H1 (cell line): ENCODE measurements at regions not wholly inside any gene's neighbourhood (a gene's known extent, or its start where the extent isn't known, plus 50 kb on each side); places are given as distances from the start of the nearest gene placed in this dataset.

ENCODE experiments used
- CTCF ChIA-PET: fragments of 300-600 bp; sonication (Branson Sonifier 250); formaldehyde crosslinking; loops from one replicate; lab custom pipeline; 2021; ENCODE audit not compliant: partially characterized antibody; lab: Charles Lee
- POLR2A ChIA-PET: fragments of 300-600 bp; sonication (Branson Sonifier 250); formaldehyde crosslinking; loops from one replicate; lab custom pipeline; 2021; ENCODE audit warnings: inconsistent platforms; ENCODE audit not compliant: partially characterized antibody; lab: Charles Lee
- DNase-seq, 2 experiments: peaks; one replicate each; pipeline versions ENCODE4 v3.0.0 to v3.0.0-alpha.2; 2010 to 2022; ENCODE audit warnings: low spot score in 2 of 2, low read depth in 1 of 2, mixed read lengths in 1 of 2
- FAIRE-seq: peaks from 2 replicates; lab custom pipeline; 2011; peaks lifted over from hg19 to GRCh38; lab: Jason Lieb, UNC
- H2AFZ ChIP-seq: 2 replicates; pipeline ENCODE4 v1.8.1; 2012; ENCODE audit warnings: low read length, inconsistent platforms
- H2AK5ac ChIP-seq: 2 replicates; pipeline ENCODE4 v1.6.1; 2013; ENCODE audit warnings: low read depth, low read length
- H2BK120ac ChIP-seq: replicated peaks from 2 replicates; pipeline ENCODE3; 2013; ENCODE audit warnings: low read depth, low read length, inconsistent platforms
- H2BK12ac ChIP-seq: 2 replicates; pipeline ENCODE4 v1.6.1; 2013; ENCODE audit warnings: low read depth, low read length
- H2BK15ac ChIP-seq: 2 replicates; pipeline ENCODE4 v1.6.1; 2013; ENCODE audit warnings: low read length
- H2BK20ac ChIP-seq: 2 replicates; pipeline ENCODE4 v1.6.1; 2013; ENCODE audit warnings: low read length
- H2BK5ac ChIP-seq: 2 replicates; pipeline ENCODE4 v1.6.1; 2013; ENCODE audit warnings: low read depth, low read length
- H3K14ac ChIP-seq: 2 replicates; pipeline ENCODE4 v1.6.1; 2013; ENCODE audit warnings: inconsistent platforms; ENCODE audit not compliant: insufficient read length
- H3K18ac ChIP-seq: 2 replicates; pipeline ENCODE4 v1.6.1; 2013; ENCODE audit warnings: low read length; ENCODE audit errors: extremely low read depth
- H3K23ac ChIP-seq: 2 replicates; pipeline ENCODE4 v1.6.1; 2013; ENCODE audit warnings: inconsistent platforms; ENCODE audit not compliant: insufficient read length
- H3K23me2 ChIP-seq: 2 replicates; pipeline ENCODE4 v1.6.1; 2013; ENCODE audit warnings: low read depth, low read length
- H3K27ac ChIP-seq: 2 replicates; pipeline ENCODE4 v1.6.1; 2011; ENCODE audit warnings: low read depth, low read length, inconsistent platforms
- H3K27me3 ChIP-seq, 4 experiments: replicated peaks in 1 of 4; 1 replicate in 1 of 4; 2 replicates in 3 of 4; pipeline versions ENCODE4 v1.6.1 to v1.8.1; 2011 to 2013; ENCODE audit warnings: low read length in 3 of 4, mild to moderate bottlenecking in 3 of 4, inconsistent platforms in 2 of 4, mixed read lengths in 2 of 4, moderate library complexity in 1 of 4; ENCODE audit not compliant: control insufficient read depth in 3 of 4, insufficient read depth in 3 of 4; ENCODE audit errors: extremely low read depth in 1 of 4
- H3K36me3 ChIP-seq, 4 experiments: 2 replicates each; pipeline versions ENCODE4 v1.6.1 to v1.8.1; 2011 to 2013; ENCODE audit warnings: mild to moderate bottlenecking in 4 of 4, low read length in 3 of 4, moderate library complexity in 2 of 4, control low read depth in 1 of 4, inconsistent platforms in 1 of 4; ENCODE audit not compliant: insufficient read depth in 4 of 4, control insufficient read depth in 2 of 4
- H3K4ac ChIP-seq: replicated peaks from 2 replicates; pipeline ENCODE3; 2013; ENCODE audit warnings: low read length, low read depth, mixed read lengths, inconsistent platforms; ENCODE audit not compliant: insufficient read length
- H3K4me1 ChIP-seq, 4 experiments: replicated peaks in 1 of 4; 1 replicate in 1 of 4; 2 replicates in 3 of 4; pipeline versions ENCODE4 v1.6.1 to v1.8.1; 2011 to 2013; ENCODE audit warnings: low read length in 3 of 4, inconsistent platforms in 2 of 4, mixed read lengths in 1 of 4; ENCODE audit not compliant: insufficient read depth in 4 of 4, control insufficient read depth in 3 of 4
- H3K4me2 ChIP-seq, 2 experiments: 2 replicates each; pipeline versions ENCODE4 v1.6.1 to v1.8.1; 2011 to 2013; ENCODE audit warnings: low read depth in 2 of 2, low read length in 2 of 2, control low read depth in 1 of 2, inconsistent platforms in 1 of 2, mild to moderate bottlenecking in 1 of 2; ENCODE audit not compliant: insufficient read depth in 1 of 2
- H3K4me3 ChIP-seq, 4 experiments: fragments of 200-600, 300-600 bp in 1 of 4; sonication (generic), shearing (Covaris generic), sonication (Bioruptor Twin) in 1 of 4; 2 replicates each; pipeline versions ENCODE4 v1.5.1 to v1.8.1; 2011 to 2016; ENCODE audit warnings: low read length in 4 of 4, low read depth in 3 of 4, control low read depth in 2 of 4, inconsistent platforms in 2 of 4, mild to moderate bottlenecking in 2 of 4, mixed read lengths in 1 of 4, moderate library complexity in 1 of 4; ENCODE audit not compliant: insufficient read depth in 2 of 4; ENCODE audit errors: extremely low read depth in 1 of 4
- H3K56ac ChIP-seq: replicated peaks from 2 replicates; pipeline ENCODE3; 2013; ENCODE audit warnings: low read depth, mild to moderate bottlenecking, mixed read lengths, low read length, inconsistent platforms; ENCODE audit not compliant: insufficient read length
- H3K79me1 ChIP-seq: 2 replicates; pipeline ENCODE4 v1.6.1; 2013; ENCODE audit warnings: low read depth, low read length, control low read depth
- H3K79me2 ChIP-seq, 2 experiments: 2 replicates each; pipeline versions ENCODE4 v1.6.1 to v1.8.1; 2012 to 2013; ENCODE audit warnings: low read length in 2 of 2, mild to moderate bottlenecking in 2 of 2, inconsistent platforms in 1 of 2; ENCODE audit not compliant: insufficient read depth in 2 of 2, control insufficient read depth in 1 of 2
- H3K9ac ChIP-seq, 4 experiments: replicated peaks in 1 of 4; 1 replicate in 1 of 4; 2 replicates in 3 of 4; pipeline versions ENCODE4 v1.6.1 to v1.8.1; 2011 to 2013; ENCODE audit warnings: low read depth in 3 of 4, low read length in 3 of 4, control low read depth in 2 of 4, mild to moderate bottlenecking in 2 of 4, moderate library complexity in 2 of 4, inconsistent platforms in 1 of 4; ENCODE audit errors: extremely low read depth in 1 of 4
- H3K9me3 ChIP-seq, 2 experiments: 2 replicates each; pipeline versions ENCODE4 v1.6.1 to v1.8.1; 2012 to 2013; ENCODE audit warnings: mild to moderate bottlenecking in 2 of 2, moderate library complexity in 2 of 2, control low read depth in 1 of 2, inconsistent platforms in 1 of 2, low read depth in 1 of 2, low read length in 1 of 2, mixed read lengths in 1 of 2; ENCODE audit not compliant: insufficient read depth in 2 of 2
- H4K20me1 ChIP-seq, 2 experiments: replicated peaks in 1 of 2; 2 replicates each; pipeline versions ENCODE3 to v1.8.1; 2011 to 2013; ENCODE audit warnings: inconsistent platforms in 2 of 2, low read length in 2 of 2, mild to moderate bottlenecking in 1 of 2; ENCODE audit not compliant: insufficient read depth in 2 of 2, control insufficient read depth in 1 of 2
- H4K5ac ChIP-seq: 2 replicates; pipeline ENCODE4 v1.6.1; 2013; ENCODE audit warnings: low read length, low read depth, mixed read lengths, inconsistent platforms; ENCODE audit not compliant: insufficient read length
- H4K8ac ChIP-seq: 2 replicates; pipeline ENCODE4 v1.8.0; 2013; ENCODE audit warnings: mild to moderate bottlenecking, moderate library complexity, low read length, inconsistent platforms; ENCODE audit not compliant: insufficient read depth; ENCODE audit errors: extremely low read depth
- H4K91ac ChIP-seq: replicated peaks from 2 replicates; pipeline ENCODE3; 2013; ENCODE audit warnings: low read length, mixed read lengths, inconsistent platforms; ENCODE audit not compliant: insufficient read length
- WGBS, 2 experiments: shearing (Covaris generic) in 1 of 2; methylation state at CpG; one replicate each; pipeline versions ENCODE4 v1.1.6 to v1.1.7; 2013 to 2015; ENCODE audit warnings: low lambda C conversion rate in 2 of 2, mixed read lengths in 2 of 2, inconsistent platforms in 1 of 2, low coverage in 1 of 2, missing lambda C conversion rate in 1 of 2; ENCODE audit not compliant: insufficient replicate concordance in 2 of 2, insufficient coverage in 1 of 2, insufficient read length in 1 of 2; ENCODE audit errors: extremely low coverage in 1 of 2, missing lambda C conversion rate in 1 of 2; 5-methylcytosine and 5-hydroxymethylcytosine counted together
- TF ChIP-seq, protein P1 (sequence below): IDR thresholded peaks from 2 replicates; pipeline ENCODE4 v1.6.1; 2012; ENCODE audit warnings: inconsistent platforms

DNA sequence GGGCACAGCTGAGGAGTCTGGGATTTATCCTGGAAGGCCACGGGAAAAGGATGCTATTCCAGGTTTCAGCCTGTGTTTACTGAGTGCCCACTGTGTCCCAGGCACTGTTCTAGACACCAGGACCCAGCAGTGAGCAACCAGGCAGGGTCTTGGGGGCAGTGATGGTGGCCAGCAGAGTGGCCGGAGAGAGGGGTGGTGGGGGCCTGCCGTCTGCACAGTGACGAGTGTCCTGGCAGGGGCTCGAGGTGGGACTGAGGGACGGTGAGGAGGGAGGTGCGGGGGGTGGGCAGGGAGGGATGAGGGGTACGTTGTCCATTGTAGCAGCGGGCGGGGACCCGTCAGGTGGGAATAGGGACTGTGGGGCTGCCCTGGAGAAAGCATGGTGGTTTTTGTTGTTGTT, 66.3 kb upstream of the CIBAR2 start:
- H2AFZ ChIP-seq, result no peak overlapping the region
- CTCF ChIA-PET, result interaction anchor here (1.4 to 1.9 kb wide), 3 partner anchors 17 to 241 kb away, joined by 3 to 6 read pairs (median 5); no protein-coding TSS in a partner anchor
- no peak overlapping the region for H2BK120ac ChIP-seq
- TF ChIP-seq, protein P1, sequence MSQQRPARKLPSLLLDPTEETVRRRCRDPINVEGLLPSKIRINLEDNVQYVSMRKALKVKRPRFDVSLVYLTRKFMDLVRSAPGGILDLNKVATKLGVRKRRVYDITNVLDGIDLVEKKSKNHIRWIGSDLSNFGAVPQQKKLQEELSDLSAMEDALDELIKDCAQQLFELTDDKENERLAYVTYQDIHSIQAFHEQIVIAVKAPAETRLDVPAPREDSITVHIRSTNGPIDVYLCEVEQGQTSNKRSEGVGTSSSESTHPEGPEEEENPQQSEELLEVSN, result no peak
- no peak overlapping the region for H3K14ac ChIP-seq
- H2AK5ac ChIP-seq, result no peak overlapping the region
- no peak overlapping the region for H3K27ac ChIP-seq
- H4K20me1 ChIP-seq, result peaks cover 11 to 14% of the 10 kb centered on the region in 2 experiments
- no peak overlapping the region for H3K4me2 ChIP-seq
- FAIRE-seq, result no peak
- H3K79me1 ChIP-seq, result peaks cover 17% of the 10 kb centered on the region
- H3K56ac ChIP-seq, result no peak overlapping the region
- 94% methylated on average over 4 of the region's 11 CpGs; no CpG with 5 or more reads in 1 of the 2 experiments for WGBS, 2 experiments
- H3K4me1 ChIP-seq, result peaks cover 0 to 21% (median 8%) of the 10 kb centered on the region in 4 experiments; a peak in 5 of 7 replicates
- H3K18ac ChIP-seq, result no peak overlapping the region
- no peak overlapping the region for H4K5ac ChIP-seq
- no peak overlapping the region for H3K4ac ChIP-seq
- no peak overlapping the region for H2BK20ac ChIP-seq
- H3K23ac ChIP-seq, result no peak overlapping the region
- no peak overlapping the region for H2BK5ac ChIP-seq
- H3K9ac ChIP-seq, result no peak overlapping the region
- no peak overlapping the region for H4K8ac ChIP-seq
- no peaks in the 10 kb centered on the region for H3K9me3 ChIP-seq
- H2BK12ac ChIP-seq, result no peak overlapping the region
- H4K91ac ChIP-seq, result no peak overlapping the region
- no peaks in the 10 kb centered on the region for H3K27me3 ChIP-seq
- no peak overlapping the region for H3K4me3 ChIP-seq
- POLR2A ChIA-PET, result no interaction called here
- no peak for DNase-seq
- H3K36me3 ChIP-seq, result no peaks in the 10 kb centered on the region
- 0 out of 2 replicates have a peak, but pooled peaks cover 2% of the 10 kb centered on the region for H3K23me2 ChIP-seq
- no peak overlapping the region for H2BK15ac ChIP-seq
- peaks cover 0 to 51% of the 10 kb centered on the region in 2 experiments; a peak in 1 of 4 replicates for H3K79me2 ChIP-seq
